ENCODE measurements at regions not wholly inside any gene's neighbourhood (a gene's known extent, or its start where the extent isn't known, plus 50 kb on each side); places are given as distances from the start of the nearest gene placed in this dataset.

- no peak for ATAC-seq
- peaks cover 7% of the 10 kb centered on the region for H3K9me3 Mint-ChIP-seq
Measured at GRCh38 chr9:26551971-26552370, 340.6 kb downstream of the CAAP1 start.

More at GRCh38 chr9:26551971-26552370, 340.6 kb downstream of the CAAP1 start:
- Mint-ChIP-seq H3K4me1 (peaks cover 5% of the 10 kb centered on the region; the same call in 1 of the 2 replicates), H3K27ac (no peak overlapping the region), H3K4me3 (no peak overlapping the region), H3K36me3 (no peaks in the 10 kb centered on the region), H3K27me3 (ENCODE audit: low read depth) (no peaks in the 10 kb centered on the region)
- no peak for TF ChIP-seq FOXP4 (CRISPR knock-in tag; IDR thresholded peaks at IDR 0.05)
- no peak for TF ChIP-seq GABPB1 (CRISPR knock-in tag; IDR thresholded peaks at IDR 0.05)
- TF ChIP-seq ZNF219 (CRISPR knock-in tag; IDR thresholded peaks at IDR 0.05; ENCODE audit: borderline replicate concordance) = no peak
- no peak for TF ChIP-seq MLX (CRISPR knock-in tag; IDR thresholded peaks at IDR 0.05)
- no peak for TF ChIP-seq E2F4 (CRISPR knock-in tag; IDR thresholded peaks at IDR 0.05; ENCODE audit: borderline replicate concordance, low read depth)
- no peak for TF ChIP-seq NR2C2 (CRISPR knock-in tag; IDR thresholded peaks at IDR 0.05)
- TF ChIP-seq CBFB (CRISPR knock-in tag; IDR thresholded peaks at IDR 0.05; ENCODE audit: low read depth) = no peak
- no peak for TF ChIP-seq E2F1 (CRISPR knock-in tag; IDR thresholded peaks at IDR 0.05)
- TF ChIP-seq PRDM15 (CRISPR knock-in tag; IDR thresholded peaks at IDR 0.05) = no peak
- TF ChIP-seq NR3C1 (CRISPR knock-in tag; conservative IDR thresholded peaks at IDR 0.05; ENCODE audit: low read depth) = no peak
- TF ChIP-seq ZSCAN18 (CRISPR knock-in tag; IDR thresholded peaks at IDR 0.05) = no peak
- TF ChIP-seq RELA (CRISPR knock-in tag; IDR thresholded peaks at IDR 0.05; ENCODE audit: borderline replicate concordance) = no peak
- TF ChIP-seq CDX4 (CRISPR knock-in tag; IDR thresholded peaks at IDR 0.05; ENCODE audit: borderline replicate concordance) = no peak
- no peak for TF ChIP-seq TP53 (CRISPR knock-in tag; IDR thresholded peaks at IDR 0.05)
- DNase-seq (ENCODE audit: low spot score) = no peak
- ChIA-PET CTCF (no interaction called here), POLR2A (no interaction called here)
